CD14-positive monocyte (primary cell): ENCODE measurements at regions not wholly inside any gene's neighbourhood (a gene's known extent, or its start where the extent isn't known, plus 50 kb on each side); places are given as distances from the start of the nearest gene placed in this dataset.

ENCODE experiments used
- DNase-seq, 3 donors: peaks; one replicate each; pipeline ENCODE4 v3.0.0-alpha.2; 2011 to 2022
- H2AFZ ChIP-seq: 2 replicates; pipeline ENCODE4 v1.6.0; 2012; ENCODE audit warnings: mild to moderate bottlenecking, low read depth, low read length, inconsistent platforms; ENCODE audit not compliant: insufficient read depth, poor library complexity, severe bottlenecking
- H3K27ac ChIP-seq, 2 donors: 1 replicate in 1 of 2; 2 replicates in 1 of 2; pipeline ENCODE4 v1.5.1; 2012 to 2013; ENCODE audit warnings: low read length in 2 of 2, control low read depth in 1 of 2, inconsistent platforms in 1 of 2, low read depth in 1 of 2, mild to moderate bottlenecking in 1 of 2
- H3K27me3 ChIP-seq, 2 donors: one replicate each; pipeline versions ENCODE4 v1.6.0 to v1.6.1; 2011 to 2013; ENCODE audit warnings: low read length in 2 of 2; ENCODE audit not compliant: control insufficient read depth in 2 of 2, insufficient read depth in 2 of 2
- H3K36me3 ChIP-seq, 2 donors: replicated peaks in 1 of 2; 1 replicate in 1 of 2; 2 replicates in 1 of 2; pipeline versions ENCODE4 v1.5.1 to v1.6.1; 2012 to 2013; ENCODE audit warnings: low read length in 2 of 2, control low read depth in 1 of 2, inconsistent platforms in 1 of 2, mild to moderate bottlenecking in 1 of 2; ENCODE audit not compliant: insufficient read depth in 2 of 2, control insufficient read depth in 1 of 2
- H3K4me1 ChIP-seq, 2 donors: 1 replicate in 1 of 2; 2 replicates in 1 of 2; pipeline versions ENCODE4 v1.5.1 to v1.6.1; 2012 to 2013; ENCODE audit warnings: low read length in 2 of 2, control low read depth in 1 of 2, inconsistent platforms in 1 of 2, mild to moderate bottlenecking in 1 of 2, moderate library complexity in 1 of 2; ENCODE audit not compliant: insufficient read depth in 2 of 2, control insufficient read depth in 1 of 2
- H3K4me2 ChIP-seq: replicated peaks from 2 replicates; pipeline ENCODE3; 2012; ENCODE audit warnings: low read length, moderate library complexity, mild to moderate bottlenecking; ENCODE audit not compliant: poor library complexity, severe bottlenecking; ENCODE audit errors: extremely low read depth
- H3K4me3 ChIP-seq, 3 experiments: fragments of 200-600 bp in 1 of 3; sonication (generic) in 1 of 3; replicated peaks in 1 of 3; 1 replicate in 2 of 3; 2 replicates in 1 of 3; pipeline ENCODE4 v1.5.1; 2011 to 2013; ENCODE audit warnings: low read length in 3 of 3, mild to moderate bottlenecking in 3 of 3, control low read depth in 2 of 3, low read depth in 2 of 3, inconsistent platforms in 1 of 3, moderate library complexity in 1 of 3
- H3K79me2 ChIP-seq: 2 replicates; pipeline ENCODE4 v1.6.0; 2012; ENCODE audit warnings: mild to moderate bottlenecking, control low read depth, inconsistent platforms, low read length, moderate library complexity; ENCODE audit not compliant: insufficient read depth
- H3K9ac ChIP-seq: 2 replicates; pipeline ENCODE4 v1.6.0; 2017; ENCODE audit warnings: low read length, mild to moderate bottlenecking; ENCODE audit not compliant: insufficient read depth, poor library complexity, severe bottlenecking
- H3K9me3 ChIP-seq, 2 donors: replicated peaks in 1 of 2; 1 replicate in 1 of 2; 2 replicates in 1 of 2; pipeline versions ENCODE4 v1.5.1 to v1.6.1; 2012 to 2013; ENCODE audit warnings: low read length in 2 of 2, control low read depth in 1 of 2; ENCODE audit not compliant: control insufficient read depth in 1 of 2, insufficient read depth in 1 of 2
- H4K20me1 ChIP-seq: 2 replicates; pipeline ENCODE4 v1.6.0; 2012; ENCODE audit warnings: mild to moderate bottlenecking, low read length, control low read depth, moderate library complexity; ENCODE audit not compliant: insufficient read depth
- H3K27ac Mint-ChIP-seq, 7 donors: one replicate each; pipeline ENCODE4 v1.8.0; 2020; ENCODE audit warnings: mild to moderate bottlenecking in 7 of 7, mixed read lengths in 7 of 7, moderate library complexity in 6 of 7, inconsistent platforms in 2 of 7
- H3K27me3 Mint-ChIP-seq, 3 donors: one replicate each; pipeline ENCODE4 v1.8.0; 2021 to 2022; ENCODE audit warnings: low read depth in 3 of 3, mild to moderate bottlenecking in 3 of 3, mixed read lengths in 3 of 3, moderate library complexity in 3 of 3, inconsistent platforms in 1 of 3
- H3K36me3 Mint-ChIP-seq, 2 donors: one replicate each; pipeline ENCODE4 v1.8.0; 2020; ENCODE audit warnings: mixed read lengths in 2 of 2, inconsistent platforms in 1 of 2, mild to moderate bottlenecking in 1 of 2
- H3K4me1 Mint-ChIP-seq: one replicate; pipeline ENCODE4 v1.8.0; 2020; ENCODE audit warnings: mild to moderate bottlenecking, mixed read lengths
- H3K4me3 Mint-ChIP-seq, 2 donors: one replicate each; pipeline ENCODE4 v1.8.0; 2020; ENCODE audit warnings: mild to moderate bottlenecking in 2 of 2, mixed read lengths in 2 of 2, moderate library complexity in 1 of 2
- H3K9me3 Mint-ChIP-seq, 7 donors: one replicate each; pipeline ENCODE4 v1.8.0; 2020 to 2022; ENCODE audit warnings: mixed read lengths in 7 of 7, mild to moderate bottlenecking in 6 of 7, moderate library complexity in 6 of 7, inconsistent platforms in 2 of 7
- WGBS: methylation state at CpG from one replicate; pipeline ENCODE4 v1.1.5; 2013; ENCODE audit warnings: missing lambda C conversion rate; ENCODE audit not compliant: insufficient coverage; 5-methylcytosine and 5-hydroxymethylcytosine counted together
- intact Hi-C, 2 donors: fragments of 100-400 bp; cut with micrococcal nuclease; formaldehyde crosslinking; loops; one replicate each; pipeline versions ENCODE4 v1.15.0 to v1.15.1; 2023
- TF ChIP-seq, protein P1 (sequence below): fragments of 200-600 bp; IDR thresholded peaks from one replicate; pipeline ENCODE4 v1.8.0; 2022; ENCODE audit warnings: antibody characterized with exemption, mild to moderate bottlenecking

GRCh38 chr5:42874621-42875198 lies 63.0 kb upstream of the SELENOP start:
- no peak overlapping the region for H3K4me2 ChIP-seq
- H4K20me1 ChIP-seq: no peaks in the 10 kb centered on the region
- no peaks in the 10 kb centered on the region for H3K27me3 ChIP-seq
- Mint-ChIP-seq H3K27me3 (peaks cover 0 to 4% (median 1%) of the 10 kb centered on the region in 3 donors), H3K27ac (no peak overlapping the region), H3K9me3 (peaks cover 0 to 4% (median 2%) of the 10 kb centered on the region in 7 donors), H3K4me3 (no peak overlapping the region), H3K4me1 (peaks cover 8% of the 10 kb centered on the region), H3K36me3 (no peaks in the 10 kb centered on the region)
- DNase-seq: no peak
- no peaks in the 10 kb centered on the region for H3K36me3 ChIP-seq
- H2AFZ ChIP-seq: no peak overlapping the region
- H3K27ac ChIP-seq: no peak overlapping the region
- H3K9ac ChIP-seq: no peak overlapping the region
- H3K4me3 ChIP-seq: no peak overlapping the region
- no peaks in the 10 kb centered on the region for H3K79me2 ChIP-seq
- TF ChIP-seq, protein P1, sequence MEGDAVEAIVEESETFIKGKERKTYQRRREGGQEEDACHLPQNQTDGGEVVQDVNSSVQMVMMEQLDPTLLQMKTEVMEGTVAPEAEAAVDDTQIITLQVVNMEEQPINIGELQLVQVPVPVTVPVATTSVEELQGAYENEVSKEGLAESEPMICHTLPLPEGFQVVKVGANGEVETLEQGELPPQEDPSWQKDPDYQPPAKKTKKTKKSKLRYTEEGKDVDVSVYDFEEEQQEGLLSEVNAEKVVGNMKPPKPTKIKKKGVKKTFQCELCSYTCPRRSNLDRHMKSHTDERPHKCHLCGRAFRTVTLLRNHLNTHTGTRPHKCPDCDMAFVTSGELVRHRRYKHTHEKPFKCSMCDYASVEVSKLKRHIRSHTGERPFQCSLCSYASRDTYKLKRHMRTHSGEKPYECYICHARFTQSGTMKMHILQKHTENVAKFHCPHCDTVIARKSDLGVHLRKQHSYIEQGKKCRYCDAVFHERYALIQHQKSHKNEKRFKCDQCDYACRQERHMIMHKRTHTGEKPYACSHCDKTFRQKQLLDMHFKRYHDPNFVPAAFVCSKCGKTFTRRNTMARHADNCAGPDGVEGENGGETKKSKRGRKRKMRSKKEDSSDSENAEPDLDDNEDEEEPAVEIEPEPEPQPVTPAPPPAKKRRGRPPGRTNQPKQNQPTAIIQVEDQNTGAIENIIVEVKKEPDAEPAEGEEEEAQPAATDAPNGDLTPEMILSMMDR: no peak
- intact Hi-C loops: no loop called here
- no peaks in the 10 kb centered on the region for H3K9me3 ChIP-seq
- peaks cover 10% of the 10 kb centered on the region in 2 donors for H3K4me1 ChIP-seq
- WGBS: 100% methylated on average over 1 of the region's 2 CpGs

DNA sequence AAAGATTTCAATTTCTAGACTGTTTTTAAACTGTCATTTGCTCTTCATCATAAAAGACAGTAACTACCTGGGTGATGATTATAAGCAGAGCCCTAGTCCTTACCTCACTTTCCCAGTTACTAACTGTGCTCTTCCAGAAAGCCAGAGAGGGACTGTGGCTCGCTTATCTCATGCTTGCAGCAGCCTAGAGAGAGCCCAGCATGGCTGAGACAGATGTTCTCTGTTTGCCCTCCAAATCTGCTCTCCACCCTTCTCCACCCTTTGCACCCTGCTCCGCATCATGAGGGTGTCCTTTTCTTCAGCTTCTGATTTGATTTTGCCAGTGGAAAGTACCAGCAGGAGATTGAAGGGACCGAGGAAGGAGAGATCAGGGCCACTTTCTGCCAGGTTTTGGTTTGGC lies 61.2 kb upstream of the SELENOP start:
- Histone ChIP-seq H4K20me1 (no peaks in the 10 kb centered on the region), H3K4me1 (peaks cover 10% of the 10 kb centered on the region in 2 donors), H2AFZ (no peak overlapping the region), H3K79me2 (no peaks in the 10 kb centered on the region), H3K4me2 (no peak overlapping the region), H3K27ac (no peak overlapping the region), H3K9ac (no peak overlapping the region), H3K9me3 (no peaks in the 10 kb centered on the region), H3K4me3 (no peak overlapping the region), H3K27me3 (no peaks in the 10 kb centered on the region), H3K36me3 (no peaks in the 10 kb centered on the region)
- Mint-ChIP-seq H3K9me3 (peaks cover 2 to 12% (median 4%) of the 10 kb centered on the region in 7 donors), H3K27ac (no peak overlapping the region), H3K4me1 (peaks cover 8% of the 10 kb centered on the region), H3K27me3 (peaks cover 0 to 4% (median 0%) of the 10 kb centered on the region in 3 donors), H3K4me3 (no peak overlapping the region), H3K36me3 (no peaks in the 10 kb centered on the region)
- no peak for DNase-seq
- intact Hi-C loops: no loop called here
- TF ChIP-seq, protein P1: no peak
- WGBS: 100% methylated on average over 2 of the region's 3 CpGs
